Coronary artery (tissue), 2 donors: ENCODE measurements at regions not wholly inside any gene's neighbourhood (a gene's known extent, or its start where the extent isn't known, plus 50 kb on each side); places are given as distances from the start of the nearest gene placed in this dataset.

ENCODE experiments used
- DNase-seq: peaks from one replicate; pipeline ENCODE4 v3.0.0-alpha.2; 2017; ENCODE audit warnings: low spot score
- H3K27ac ChIP-seq, 2 donors: fragments of 200-600 bp; sonication (generic); one replicate each; pipeline ENCODE4 v1.5.1; 2016 to 2019
- H3K4me3 ChIP-seq: fragments of 200-600 bp; sonication (generic); 2 replicates; pipeline ENCODE4 v1.5.1; 2016; ENCODE audit warnings: mild to moderate bottlenecking, moderate library complexity
- CTCF ChIP-seq: fragments of 200-600 bp; sonication (generic); IDR thresholded peaks from one replicate; pipeline ENCODE4 v1.5.1; 2019; ENCODE audit warnings: antibody characterized with exemption

GRCh38 chr2:173828189-173829142, 136.7 kb downstream of the SP3 start:
- Histone ChIP-seq H3K27ac (no peak overlapping the region), H3K4me3 (no peak overlapping the region)
- DNase-seq = no peak
- no peak for TF ChIP-seq CTCF

- Histone ChIP-seq H3K4me3 (no peak overlapping the region), H3K27ac (no peak overlapping the region)
- no peak for TF ChIP-seq CTCF
- no peak for DNase-seq
These were observed 135.4 kb downstream of the SP3 start for GRCh38 chr2:173829727-173830126.

GRCh38 chr2:173830170-173830569, 135.0 kb downstream of the SP3 start:
- no peak for TF ChIP-seq CTCF
- Histone ChIP-seq H3K27ac (no peak overlapping the region), H3K4me3 (no peak overlapping the region)
- DNase-seq = no peak

- TF ChIP-seq CTCF = no peak
- no peak overlapping the region for H3K4me3 ChIP-seq
- no peak for DNase-seq
- H3K27ac ChIP-seq = peak overlapping the region in 1 of 2 donors; percentile 37
These were observed 133.6 kb downstream of the SP3 start for GRCh38 chr2:173831312-173832229.

GRCh38 chr2:173834141-173834540, 131.0 kb downstream of the SP3 start:
- Histone ChIP-seq H3K27ac (no peak overlapping the region), H3K4me3 (no peak overlapping the region)
- no peak for TF ChIP-seq CTCF
- no peak for DNase-seq

GRCh38 chr2:173835726-173836125, 129.4 kb downstream of the SP3 start:
- no peak for TF ChIP-seq CTCF
- no peak for DNase-seq

More at GRCh38 chr2:173835726-173836125, 129.4 kb downstream of the SP3 start:
- no peak overlapping the region for H3K4me3 ChIP-seq
- no peak overlapping the region for H3K27ac ChIP-seq
